ENCODE measurements at regions not wholly inside any gene's neighbourhood (a gene's known extent, or its start where the extent isn't known, plus 50 kb on each side); places are given as distances from the start of the nearest gene placed in this dataset.

GRCh38 chr1:244301595-244302130 lies 150.0 kb downstream of the ADSS2 start:
- Mint-ChIP-seq H3K4me1 (ENCODE audit: low read depth) (peaks cover 13% of the 10 kb centered on the region), H3K27ac (no peak overlapping the region), H3K27me3 (no peaks in the 10 kb centered on the region), H3K4me3 (peak overlapping the region; percentile 18), H3K36me3 (ENCODE audit: low read depth) (no peaks in the 10 kb centered on the region), H3K9me3 (no peaks in the 10 kb centered on the region)
- CTCF ChIA-PET: no interaction called here
- H3K27ac ChIP-seq (ENCODE audit: low read depth in 1 of 2, low read length in 2 of 2): no peak overlapping the region
- peaks cover 14% of the 10 kb centered on the region for H3K4me1 ChIP-seq (ENCODE audit: insufficient read depth, low read length)
- no peak for TF ChIP-seq CTCF (IDR thresholded peaks at IDR 0.05)
- H3K27me3 ChIP-seq (ENCODE audit: control insufficient read depth in 1 of 2, insufficient read depth in 2 of 2, low read length in 2 of 2): no peaks in the 10 kb centered on the region
- no peak overlapping the region for H3K4me3 ChIP-seq (ENCODE audit: low read length)
- intact Hi-C loops (cut with DNase I, micrococcal nuclease): loop anchor here in 1 of 2 experiments (10.0 kb wide), 1 partner anchor 353 kb away; the partner anchor contains the start of gene DESI2
- no peaks in the 10 kb centered on the region for H3K9me3 ChIP-seq (ENCODE audit: control insufficient read depth in 1 of 2, insufficient read depth in 1 of 2, low read length in 2 of 2)
- H3K36me3 ChIP-seq (ENCODE audit: insufficient read depth, low read length): no peaks in the 10 kb centered on the region
- ATAC-seq (ENCODE audit: poor library complexity) (no peak), DNase-seq (no peak)
- POLR2A ChIA-PET: no interaction called here

GRCh38 chr1:244302876-244303609 lies 148.7 kb downstream of the ADSS2 start:
- Histone ChIP-seq H3K4me1 (ENCODE audit: insufficient read depth, low read length) (peaks cover 14% of the 10 kb centered on the region), H3K4me3 (ENCODE audit: low read length) (no peak overlapping the region), H3K27ac (ENCODE audit: low read depth in 1 of 2, low read length in 2 of 2) (no peak overlapping the region), H3K9me3 (ENCODE audit: control insufficient read depth in 1 of 2, insufficient read depth in 1 of 2, low read length in 2 of 2) (no peaks in the 10 kb centered on the region), H3K27me3 (ENCODE audit: control insufficient read depth in 1 of 2, insufficient read depth in 2 of 2, low read length in 2 of 2) (no peaks in the 10 kb centered on the region), H3K36me3 (ENCODE audit: insufficient read depth, low read length) (no peaks in the 10 kb centered on the region)
- ChIA-PET POLR2A (no interaction called here), CTCF (no interaction called here)
- intact Hi-C loops (cut with DNase I, micrococcal nuclease): loop anchor here in 1 of 2 experiments (10.0 kb wide), 1 partner anchor 352 kb away; the partner anchor contains the start of gene DESI2
- H3K4me3 Mint-ChIP-seq: no peak overlapping the region
- no peaks in the 10 kb centered on the region for H3K27me3 Mint-ChIP-seq
- no peak overlapping the region for H3K27ac Mint-ChIP-seq
- H3K9me3 Mint-ChIP-seq: no peaks in the 10 kb centered on the region
- TF ChIP-seq CTCF (IDR thresholded peaks at IDR 0.05): no peak
- H3K4me1 Mint-ChIP-seq (ENCODE audit: low read depth): peaks cover 8% of the 10 kb centered on the region
- DNase-seq (no peak), ATAC-seq (ENCODE audit: poor library complexity) (no peak)
- no peaks in the 10 kb centered on the region for H3K36me3 Mint-ChIP-seq (ENCODE audit: low read depth)

- no peak overlapping the region for H3K4me3 Mint-ChIP-seq
- no peaks in the 10 kb centered on the region for H3K36me3 ChIP-seq (ENCODE audit: insufficient read depth, low read length)
- no peak overlapping the region for H3K27ac Mint-ChIP-seq
- H3K27me3 Mint-ChIP-seq: no peaks in the 10 kb centered on the region
- no peak overlapping the region for H3K4me3 ChIP-seq (ENCODE audit: low read length)
- H3K27me3 ChIP-seq (ENCODE audit: control insufficient read depth in 1 of 2, insufficient read depth in 2 of 2, low read length in 2 of 2): no peaks in the 10 kb centered on the region
- H3K9me3 Mint-ChIP-seq: no peaks in the 10 kb centered on the region
- peaks cover 14% of the 10 kb centered on the region for H3K4me1 ChIP-seq (ENCODE audit: insufficient read depth, low read length)
- TF ChIP-seq CTCF (IDR thresholded peaks at IDR 0.05): no peak
- no peaks in the 10 kb centered on the region for H3K9me3 ChIP-seq (ENCODE audit: control insufficient read depth in 1 of 2, insufficient read depth in 1 of 2, low read length in 2 of 2)
- no peaks in the 10 kb centered on the region for H3K36me3 Mint-ChIP-seq (ENCODE audit: low read depth)
- ChIA-PET CTCF (no interaction called here), POLR2A (no interaction called here)
- intact Hi-C loops (cut with DNase I, micrococcal nuclease): loop anchor here in 1 of 2 experiments (10.0 kb wide), 1 partner anchor 351 kb away; the partner anchor contains the start of gene DESI2
- H3K4me1 Mint-ChIP-seq (ENCODE audit: low read depth): peaks cover 6% of the 10 kb centered on the region
- no peak overlapping the region for H3K27ac ChIP-seq (ENCODE audit: low read depth in 1 of 2, low read length in 2 of 2)
- no peak for DNase-seq
- ATAC-seq (ENCODE audit: poor library complexity): no peak
These were observed 148.1 kb downstream of the ADSS2 start for GRCh38 chr1:244303610-244303969.

Measured in CD4-positive, alpha-beta T cell (primary cell).